Fibroblast of lung (primary cell): ENCODE measurements at regions not wholly inside any gene's neighbourhood (a gene's known extent, or its start where the extent isn't known, plus 50 kb on each side); places are given as distances from the start of the nearest gene placed in this dataset.

Experiments used
- DNase-seq, 2 donors: peaks; one replicate each; pipeline versions ENCODE4 v3.0.0 to v3.0.0-alpha.2; 2010; ENCODE audit warnings: low read depth in 2 of 2
- H2AFZ ChIP-seq: 2 replicates; pipeline ENCODE4 v1.5.1; 2012; ENCODE audit warnings: low read length, control low read depth, inconsistent platforms
- H3K27ac ChIP-seq: 2 replicates; pipeline ENCODE4 v1.5.1; 2011; ENCODE audit warnings: low read length, control low read depth; ENCODE audit not compliant: insufficient read depth
- H3K27me3 ChIP-seq: 2 replicates; pipeline ENCODE4 v1.5.1; 2011; ENCODE audit warnings: mild to moderate bottlenecking, low read length; ENCODE audit not compliant: control insufficient read depth, insufficient read depth
- H3K36me3 ChIP-seq: 2 replicates; pipeline ENCODE4 v1.5.1; 2011; ENCODE audit warnings: low read length; ENCODE audit not compliant: control insufficient read depth, insufficient read depth
- H3K4me1 ChIP-seq: 2 replicates; pipeline ENCODE4 v1.5.1; 2011; ENCODE audit warnings: low read length; ENCODE audit not compliant: control insufficient read depth, insufficient read depth; ENCODE audit errors: extremely low read depth
- H3K4me2 ChIP-seq: 2 replicates; pipeline ENCODE4 v1.5.1; 2011; ENCODE audit warnings: low read length, control low read depth; ENCODE audit not compliant: insufficient read depth; ENCODE audit errors: extremely low read depth
- H3K4me3 ChIP-seq, 4 experiments: fragments of 200-600 bp in 1 of 4; sonication (generic) in 1 of 4; replicated peaks in 1 of 4; 2 replicates each; pipeline ENCODE4 v1.5.1; 2011 to 2016; ENCODE audit warnings: low read length in 4 of 4, low read depth in 3 of 4, mild to moderate bottlenecking in 3 of 4, control low read depth in 2 of 4, inconsistent platforms in 1 of 4, mixed read lengths in 1 of 4; ENCODE audit not compliant: insufficient read depth in 1 of 4; ENCODE audit errors: control extremely low read depth in 1 of 4
- H3K79me2 ChIP-seq: 2 replicates; pipeline ENCODE4 v1.5.1; 2012; ENCODE audit warnings: mild to moderate bottlenecking, low read length, inconsistent platforms; ENCODE audit not compliant: control insufficient read depth, insufficient read depth
- H3K9ac ChIP-seq: 2 replicates; pipeline ENCODE4 v1.5.1; 2011; ENCODE audit warnings: mild to moderate bottlenecking, low read length, control low read depth; ENCODE audit not compliant: insufficient read depth
- H3K9me3 ChIP-seq: 2 replicates; pipeline ENCODE4 v1.5.1; 2012; ENCODE audit warnings: low read depth, low read length; ENCODE audit not compliant: control insufficient read depth, insufficient read depth
- H4K20me1 ChIP-seq: 2 replicates; pipeline ENCODE4 v1.5.1; 2011; ENCODE audit warnings: low read length; ENCODE audit not compliant: control insufficient read depth, insufficient read depth; ENCODE audit errors: extremely low read depth
- EZH2 ChIP-seq: IDR thresholded peaks from 2 replicates; pipeline ENCODE4 v1.5.1; 2012; ENCODE audit warnings: low read length, control low read depth, mild to moderate bottlenecking; ENCODE audit errors: missing control alignments
- TF ChIP-seq, protein P1 (sequence below), 2 donors: IDR thresholded peaks in 1 of 2; conservative IDR thresholded peaks in 1 of 2; 1 replicate in 1 of 2; 2 replicates in 1 of 2; pipeline ENCODE4 v1.5.1; 2011 to 2012; ENCODE audit warnings: low read length in 2 of 2, control low read depth in 1 of 2, inconsistent platforms in 1 of 2, low read depth in 1 of 2, mild to moderate bottlenecking in 1 of 2

DNA sequence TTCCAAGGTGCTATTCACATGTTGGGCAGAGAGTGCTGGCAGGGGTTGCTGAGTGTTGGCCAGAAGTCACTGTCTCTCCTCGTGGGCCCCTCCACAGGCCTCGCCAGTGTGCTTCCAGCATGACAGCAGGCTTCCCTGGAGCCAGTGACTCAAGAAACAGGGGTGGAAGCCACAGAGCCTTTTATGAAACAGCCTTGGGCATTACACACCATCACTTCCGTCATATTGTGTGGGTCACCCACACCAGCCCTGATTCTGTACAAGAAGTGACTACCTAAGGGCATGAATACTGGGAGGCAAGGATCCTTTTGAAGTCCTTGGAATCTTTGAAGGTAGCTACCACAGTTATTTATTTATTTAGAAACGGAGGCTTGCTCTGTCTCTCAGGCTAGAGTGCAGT, 177.6 kb upstream of the UBE3A start:
- no peak for DNase-seq
- no peak for TF ChIP-seq EZH2
- TF ChIP-seq, protein P1, sequence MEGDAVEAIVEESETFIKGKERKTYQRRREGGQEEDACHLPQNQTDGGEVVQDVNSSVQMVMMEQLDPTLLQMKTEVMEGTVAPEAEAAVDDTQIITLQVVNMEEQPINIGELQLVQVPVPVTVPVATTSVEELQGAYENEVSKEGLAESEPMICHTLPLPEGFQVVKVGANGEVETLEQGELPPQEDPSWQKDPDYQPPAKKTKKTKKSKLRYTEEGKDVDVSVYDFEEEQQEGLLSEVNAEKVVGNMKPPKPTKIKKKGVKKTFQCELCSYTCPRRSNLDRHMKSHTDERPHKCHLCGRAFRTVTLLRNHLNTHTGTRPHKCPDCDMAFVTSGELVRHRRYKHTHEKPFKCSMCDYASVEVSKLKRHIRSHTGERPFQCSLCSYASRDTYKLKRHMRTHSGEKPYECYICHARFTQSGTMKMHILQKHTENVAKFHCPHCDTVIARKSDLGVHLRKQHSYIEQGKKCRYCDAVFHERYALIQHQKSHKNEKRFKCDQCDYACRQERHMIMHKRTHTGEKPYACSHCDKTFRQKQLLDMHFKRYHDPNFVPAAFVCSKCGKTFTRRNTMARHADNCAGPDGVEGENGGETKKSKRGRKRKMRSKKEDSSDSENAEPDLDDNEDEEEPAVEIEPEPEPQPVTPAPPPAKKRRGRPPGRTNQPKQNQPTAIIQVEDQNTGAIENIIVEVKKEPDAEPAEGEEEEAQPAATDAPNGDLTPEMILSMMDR (conservative IDR thresholded peaks at IDR 0.05 in 1 of 2, IDR thresholded peaks at IDR 0.05 in 1 of 2; ENCODE audit: low read depth in 1 of 2, low read length in 2 of 2): no peak
- Histone ChIP-seq H3K79me2 (no peaks in the 10 kb centered on the region), H3K27me3 (no peaks in the 10 kb centered on the region), H3K4me1 (no peaks in the 10 kb centered on the region), H2AFZ (no peak overlapping the region), H3K36me3 (no peaks in the 10 kb centered on the region), H3K27ac (no peak overlapping the region), H3K9ac (no peak overlapping the region), H3K4me2 (no peak overlapping the region), H3K9me3 (no peaks in the 10 kb centered on the region), H3K4me3 (no peak overlapping the region), H4K20me1 (no peaks in the 10 kb centered on the region)

DNA sequence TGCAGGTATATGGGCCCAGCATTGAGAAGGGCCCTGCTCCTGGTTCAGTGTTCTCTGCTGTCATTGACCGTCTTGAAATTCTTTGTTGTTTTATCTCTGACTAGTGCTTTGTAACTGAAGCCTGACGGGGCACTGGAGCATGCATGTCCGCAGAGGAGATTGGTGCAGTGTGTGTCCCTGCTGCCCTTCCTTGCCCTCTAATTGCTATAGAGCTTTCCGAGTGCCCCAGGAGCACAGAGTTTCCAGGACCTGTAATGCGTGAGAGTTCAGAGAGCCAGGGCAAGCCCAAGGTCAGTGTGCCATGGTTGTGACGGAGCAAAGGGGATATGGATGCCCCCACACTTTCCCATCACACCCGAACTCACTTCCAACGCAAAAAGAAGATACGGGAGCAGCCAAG, 174.3 kb upstream of the UBE3A start:
- no peak for TF ChIP-seq EZH2
- TF ChIP-seq, protein P1 (conservative IDR thresholded peaks at IDR 0.05 in 1 of 2, IDR thresholded peaks at IDR 0.05 in 1 of 2; ENCODE audit: low read depth in 1 of 2, low read length in 2 of 2): no peak
- Histone ChIP-seq H3K36me3 (no peaks in the 10 kb centered on the region), H3K4me1 (no peaks in the 10 kb centered on the region), H3K9me3 (no peaks in the 10 kb centered on the region), H3K9ac (no peak overlapping the region), H2AFZ (no peak overlapping the region), H3K27me3 (no peaks in the 10 kb centered on the region), H3K4me2 (no peak overlapping the region), H3K27ac (no peak overlapping the region), H3K79me2 (no peaks in the 10 kb centered on the region), H3K4me3 (no peak overlapping the region), H4K20me1 (no peaks in the 10 kb centered on the region)
- no peak for DNase-seq

DNA sequence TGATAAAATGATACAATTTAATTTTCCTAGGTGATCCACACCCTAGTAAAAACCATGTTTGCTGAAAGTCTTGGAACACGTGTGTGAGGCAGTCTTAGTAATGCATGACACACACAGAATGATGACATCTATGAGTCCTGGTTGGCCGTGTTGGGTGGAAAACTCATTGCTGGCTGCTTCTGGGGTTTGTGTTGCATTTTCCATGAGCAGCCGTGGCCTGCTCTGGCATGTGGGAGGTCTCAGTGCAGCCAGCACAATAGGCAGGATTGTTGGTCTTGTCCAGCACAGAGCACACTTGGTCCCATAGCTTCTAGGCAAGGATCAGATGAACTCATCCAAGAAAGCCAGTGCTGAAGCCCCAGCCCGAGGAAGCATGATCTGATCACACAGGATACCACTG, 172.8 kb upstream of the UBE3A start:
- Histone ChIP-seq H3K4me1 (no peaks in the 10 kb centered on the region), H3K27ac (no peak overlapping the region), H3K4me2 (no peak overlapping the region), H3K36me3 (no peaks in the 10 kb centered on the region), H3K9ac (no peak overlapping the region), H3K9me3 (no peaks in the 10 kb centered on the region), H2AFZ (no peak overlapping the region), H3K27me3 (no peaks in the 10 kb centered on the region), H3K79me2 (no peaks in the 10 kb centered on the region), H3K4me3 (no peak overlapping the region), H4K20me1 (no peaks in the 10 kb centered on the region)
- TF ChIP-seq EZH2: no peak
- TF ChIP-seq, protein P1 (conservative IDR thresholded peaks at IDR 0.05 in 1 of 2, IDR thresholded peaks at IDR 0.05 in 1 of 2; ENCODE audit: low read depth in 1 of 2, low read length in 2 of 2): no peak
- DNase-seq: no peak
